HEK293 (cell line): ENCODE measurements at regions not wholly inside any gene's neighbourhood (a gene's known extent, or its start where the extent isn't known, plus 50 kb on each side); places are given as distances from the start of the nearest gene placed in this dataset.

Source experiments
- CTCF ChIA-PET: fragments of 350-600 bp; formaldehyde crosslinking; extraction: SDS; loops from one replicate; lab custom pipeline; 2021; ENCODE audit warnings: antibody characterized with exemption; lab: Yijun Ruan, JAX
- POLR2A ChIA-PET: fragments of 300-600 bp; formaldehyde crosslinking; extraction: SDS; loops from one replicate; lab custom pipeline; 2020; ENCODE audit warnings: antibody characterized with exemption, inconsistent platforms; lab: Yijun Ruan, JAX
- H3K27ac ChIP-seq: fragments of 200-500 bp; sonication (Bioruptor generic); 2 replicates; pipeline ENCODE4 v1.5.1; 2014; ENCODE audit warnings: low read depth, low read length, control low read depth, inconsistent platforms; ENCODE audit errors: extremely low read depth
- H3K36me3 ChIP-seq, 2 experiments: fragments of 200-500 bp in 1 of 2; sonication (Bioruptor generic) in 1 of 2; 1 replicate in 1 of 2; 2 replicates in 1 of 2; pipeline ENCODE4 v1.5.1; 2014 to 2017; ENCODE audit warnings: inconsistent platforms in 2 of 2, low read length in 2 of 2; ENCODE audit not compliant: control insufficient read depth in 2 of 2, insufficient read depth in 1 of 2
- H3K4me1 ChIP-seq: fragments of 200-500 bp; sonication (Bioruptor generic); 2 replicates; pipeline ENCODE4 v1.5.1; 2014; ENCODE audit warnings: mild to moderate bottlenecking, low read length, inconsistent platforms; ENCODE audit not compliant: control insufficient read depth, insufficient read depth
- H3K4me3 ChIP-seq: 2 replicates; pipeline ENCODE4 v1.5.1; 2011; ENCODE audit warnings: low read depth, mild to moderate bottlenecking, control low read depth, low read length, moderate library complexity
- H3K9me3 ChIP-seq: fragments of 200-500 bp; sonication (Bioruptor generic); 2 replicates; pipeline ENCODE4 v1.5.1; 2014; ENCODE audit warnings: low read depth, low read length, inconsistent platforms; ENCODE audit not compliant: control insufficient read depth, insufficient read depth
- OSR2 ChIP-seq: fragments of 450-650 bp; formaldehyde crosslinking; IDR thresholded peaks from 2 replicates; pipeline ENCODE4 v1.5.1; 2016; ENCODE audit warnings: missing biosample characterization, missing genetic modification characterization
- ZBTB21 ChIP-seq: fragments of 450-650 bp; formaldehyde crosslinking; IDR thresholded peaks from 2 replicates; pipeline ENCODE4 v1.5.1; 2017; ENCODE audit warnings: missing biosample characterization, missing genetic modification characterization
- ZBTB44 ChIP-seq: fragments of 450-650 bp; IDR thresholded peaks from 2 replicates; pipeline ENCODE4 v1.5.1; 2018; ENCODE audit warnings: missing biosample characterization, mild to moderate bottlenecking, missing genetic modification characterization
- ZBTB49 ChIP-seq: fragments of 450-650 bp; formaldehyde crosslinking; IDR thresholded peaks from 2 replicates; pipeline ENCODE4 v1.5.1; 2016; ENCODE audit warnings: missing biosample characterization, missing genetic modification characterization, low read depth
- ZEB2 ChIP-seq: fragments of 450-650 bp; formaldehyde crosslinking; IDR thresholded peaks from 2 replicates; pipeline ENCODE4 v1.5.1; 2016; ENCODE audit warnings: missing biosample characterization, missing genetic modification characterization
- ZNF146 ChIP-seq: fragments of 450-650 bp; formaldehyde crosslinking; IDR thresholded peaks from 2 replicates; pipeline ENCODE4 v1.5.1; 2016; ENCODE audit warnings: missing biosample characterization, missing genetic modification characterization
- ZNF214 ChIP-seq: fragments of 450-650 bp; formaldehyde crosslinking; IDR thresholded peaks from 2 replicates; pipeline ENCODE4 v1.5.1; 2017; ENCODE audit warnings: missing biosample characterization, mild to moderate bottlenecking, missing genetic modification characterization, borderline replicate concordance
- ZNF350 ChIP-seq: fragments of 450-650 bp; formaldehyde crosslinking; IDR thresholded peaks from 2 replicates; pipeline ENCODE4 v1.5.0; 2017; ENCODE audit warnings: missing biosample characterization, mild to moderate bottlenecking, missing genetic modification characterization
- ZNF423 ChIP-seq: fragments of 450-650 bp; formaldehyde crosslinking; IDR thresholded peaks from 2 replicates; pipeline ENCODE4 v1.5.1; 2016; ENCODE audit warnings: missing biosample characterization, missing genetic modification characterization
- ZNF48 ChIP-seq: fragments of 450-650 bp; formaldehyde crosslinking; IDR thresholded peaks from 2 replicates; pipeline ENCODE4 v1.5.1; 2016; ENCODE audit warnings: missing biosample characterization, missing genetic modification characterization
- ZNF514 ChIP-seq: fragments of 450-650 bp; formaldehyde crosslinking; IDR thresholded peaks from 2 replicates; pipeline ENCODE4 v1.5.1; 2016; ENCODE audit warnings: missing biosample characterization, missing genetic modification characterization
- ZNF544 ChIP-seq: fragments of 450-650 bp; formaldehyde crosslinking; IDR thresholded peaks from 2 replicates; pipeline ENCODE4 v1.5.0; 2017; ENCODE audit warnings: missing biosample characterization, missing genetic modification characterization
- ZNF585B ChIP-seq: fragments of 450-650 bp; formaldehyde crosslinking; IDR thresholded peaks from 2 replicates; pipeline ENCODE4 v1.5.1; 2016; ENCODE audit warnings: missing biosample characterization, missing genetic modification characterization
- ZNF677 ChIP-seq: fragments of 450-650 bp; IDR thresholded peaks from 2 replicates; pipeline ENCODE4 v1.5.0; 2018; ENCODE audit warnings: missing biosample characterization, mild to moderate bottlenecking, missing genetic modification characterization, moderate library complexity
- ZNF747 ChIP-seq: fragments of 450-650 bp; formaldehyde crosslinking; IDR thresholded peaks from 2 replicates; pipeline ENCODE4 v1.5.1; 2016; ENCODE audit warnings: missing biosample characterization, missing genetic modification characterization
- ZNF791 ChIP-seq: fragments of 450-650 bp; formaldehyde crosslinking; IDR thresholded peaks from 2 replicates; pipeline ENCODE4 v1.5.1; 2016; ENCODE audit warnings: missing biosample characterization, missing genetic modification characterization
- TF ChIP-seq, protein P1 (sequence below): fragments of 450-650 bp; formaldehyde crosslinking; IDR thresholded peaks from 2 replicates; pipeline ENCODE4 v1.5.1; 2016; ENCODE audit warnings: missing biosample characterization, missing genetic modification characterization
- TF ChIP-seq, protein P2 (sequence below): fragments of 450-650 bp; formaldehyde crosslinking; IDR thresholded peaks from 2 replicates; pipeline ENCODE4 v1.5.1; 2016; ENCODE audit warnings: missing biosample characterization, missing genetic modification characterization

- Histone ChIP-seq H3K4me3 (no peak overlapping the region), H3K27ac (no peak overlapping the region), H3K36me3 (no peaks in the 10 kb centered on the region), H3K4me1 (no peaks in the 10 kb centered on the region), H3K9me3 (no peaks in the 10 kb centered on the region)
- TF ChIP-seq ZNF791 (tag by site-specific recombination) = no peak
- no peak for TF ChIP-seq ZBTB21 (tag by site-specific recombination)
- TF ChIP-seq, protein P1, sequence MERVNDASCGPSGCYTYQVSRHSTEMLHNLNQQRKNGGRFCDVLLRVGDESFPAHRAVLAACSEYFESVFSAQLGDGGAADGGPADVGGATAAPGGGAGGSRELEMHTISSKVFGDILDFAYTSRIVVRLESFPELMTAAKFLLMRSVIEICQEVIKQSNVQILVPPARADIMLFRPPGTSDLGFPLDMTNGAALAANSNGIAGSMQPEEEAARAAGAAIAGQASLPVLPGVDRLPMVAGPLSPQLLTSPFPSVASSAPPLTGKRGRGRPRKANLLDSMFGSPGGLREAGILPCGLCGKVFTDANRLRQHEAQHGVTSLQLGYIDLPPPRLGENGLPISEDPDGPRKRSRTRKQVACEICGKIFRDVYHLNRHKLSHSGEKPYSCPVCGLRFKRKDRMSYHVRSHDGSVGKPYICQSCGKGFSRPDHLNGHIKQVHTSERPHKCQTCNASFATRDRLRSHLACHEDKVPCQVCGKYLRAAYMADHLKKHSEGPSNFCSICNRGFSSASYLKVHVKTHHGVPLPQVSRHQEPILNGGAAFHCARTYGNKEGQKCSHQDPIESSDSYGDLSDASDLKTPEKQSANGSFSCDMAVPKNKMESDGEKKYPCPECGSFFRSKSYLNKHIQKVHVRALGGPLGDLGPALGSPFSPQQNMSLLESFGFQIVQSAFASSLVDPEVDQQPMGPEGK (tag by site-specific recombination) = no peak
- TF ChIP-seq ZNF747 (tag by site-specific recombination) = no peak
- no peak for TF ChIP-seq ZNF677 (tag by site-specific recombination)
- no peak for TF ChIP-seq ZNF514 (tag by site-specific recombination)
- no peak for TF ChIP-seq ZBTB44
- no peak for TF ChIP-seq ZNF350
- ChIA-PET CTCF (no interaction called here), POLR2A (no interaction called here)
Measured at GRCh38 chr11:116117331-116118137, 613.3 kb upstream of the CADM1 start.

- POLR2A ChIA-PET = no interaction called here
- no peaks in the 10 kb centered on the region for H3K4me1 ChIP-seq
- H3K9me3 ChIP-seq = no peaks in the 10 kb centered on the region
- no peak for TF ChIP-seq ZBTB49 (tag by site-specific recombination)
- no peak for TF ChIP-seq ZNF585B (tag by site-specific recombination)
- 0 out of 2 replicates have a peak, but pooled peaks have one; percentile 18 for TF ChIP-seq ZNF146
- no peak for TF ChIP-seq OSR2 (tag by site-specific recombination)
- no peak for TF ChIP-seq ZNF544 (tag by site-specific recombination)
- CTCF ChIA-PET = no interaction called here
- H3K4me3 ChIP-seq = no peak overlapping the region
- no peak overlapping the region for H3K27ac ChIP-seq
- H3K36me3 ChIP-seq = no peaks in the 10 kb centered on the region
Measured at GRCh38 chr11:116115801-116116200, 611.6 kb upstream of the CADM1 start.

DNA sequence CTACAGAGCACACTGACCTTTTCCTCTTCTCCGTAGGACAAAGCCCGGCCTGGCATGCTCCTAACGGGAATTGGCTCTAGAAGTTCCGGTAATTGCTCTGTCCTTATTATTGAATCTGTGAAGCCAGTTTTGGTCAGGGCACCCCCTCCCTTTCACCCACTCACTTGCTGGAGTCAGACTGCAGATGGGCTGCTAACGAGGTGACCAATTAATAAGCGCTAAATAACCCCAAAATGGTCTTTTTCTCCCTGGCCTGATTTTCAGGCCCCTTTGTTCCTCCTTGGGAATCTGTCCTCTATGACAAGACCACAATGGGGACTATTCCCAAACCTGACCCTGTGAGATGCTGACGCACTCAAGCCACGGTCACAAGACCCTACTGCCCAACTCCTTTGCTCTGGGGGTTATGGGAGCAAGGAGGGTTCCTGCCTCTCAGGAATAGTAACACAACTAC is 610.0 kb upstream of the CADM1 start:
- CTCF ChIA-PET = no interaction called here
- Histone ChIP-seq H3K4me3 (no peak overlapping the region), H3K36me3 (no peaks in the 10 kb centered on the region), H3K27ac (no peak overlapping the region), H3K4me1 (no peaks in the 10 kb centered on the region), H3K9me3 (no peaks in the 10 kb centered on the region)
- no peak for TF ChIP-seq ZEB2 (tag by site-specific recombination)
- no peak for TF ChIP-seq ZNF214 (tag by site-specific recombination)
- no peak for TF ChIP-seq ZNF423
- TF ChIP-seq, protein P2, sequence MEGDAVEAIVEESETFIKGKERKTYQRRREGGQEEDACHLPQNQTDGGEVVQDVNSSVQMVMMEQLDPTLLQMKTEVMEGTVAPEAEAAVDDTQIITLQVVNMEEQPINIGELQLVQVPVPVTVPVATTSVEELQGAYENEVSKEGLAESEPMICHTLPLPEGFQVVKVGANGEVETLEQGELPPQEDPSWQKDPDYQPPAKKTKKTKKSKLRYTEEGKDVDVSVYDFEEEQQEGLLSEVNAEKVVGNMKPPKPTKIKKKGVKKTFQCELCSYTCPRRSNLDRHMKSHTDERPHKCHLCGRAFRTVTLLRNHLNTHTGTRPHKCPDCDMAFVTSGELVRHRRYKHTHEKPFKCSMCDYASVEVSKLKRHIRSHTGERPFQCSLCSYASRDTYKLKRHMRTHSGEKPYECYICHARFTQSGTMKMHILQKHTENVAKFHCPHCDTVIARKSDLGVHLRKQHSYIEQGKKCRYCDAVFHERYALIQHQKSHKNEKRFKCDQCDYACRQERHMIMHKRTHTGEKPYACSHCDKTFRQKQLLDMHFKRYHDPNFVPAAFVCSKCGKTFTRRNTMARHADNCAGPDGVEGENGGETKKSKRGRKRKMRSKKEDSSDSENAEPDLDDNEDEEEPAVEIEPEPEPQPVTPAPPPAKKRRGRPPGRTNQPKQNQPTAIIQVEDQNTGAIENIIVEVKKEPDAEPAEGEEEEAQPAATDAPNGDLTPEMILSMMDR = no peak
- TF ChIP-seq ZNF48 (tag by site-specific recombination) = no peak
- POLR2A ChIA-PET = no interaction called here
